Gastrocnemius medialis (tissue), 4 donors: ENCODE measurements at regions not wholly inside any gene's neighbourhood (a gene's known extent, or its start where the extent isn't known, plus 50 kb on each side); places are given as distances from the start of the nearest gene placed in this dataset.
"Not testable (repeated sequence)": the region's sequence is repeated elsewhere in the genome, so short reads cannot be mapped to it uniquely, and the experiment has no call there.

Experiments used
- ATAC-seq, 2 donors: fragments of 150-250 bp; one replicate each; pipeline ENCODE4 v1.9.1; 2016
- DNase-seq, 2 donors: peaks; one replicate each; pipeline ENCODE4 v3.0.0-alpha.2; 2019
- H3K27ac ChIP-seq, 4 donors: fragments of 200-600 bp; sonication (generic); 1 replicate in 1 of 4; 2 replicates in 3 of 4; pipeline ENCODE4 v1.5.1; 2016 to 2018; ENCODE audit warnings: mild to moderate bottlenecking in 2 of 4, moderate library complexity in 1 of 4
- H3K27me3 ChIP-seq, 3 donors: fragments of 200-600 bp; sonication (generic) in 2 of 3; 1 replicate in 1 of 3; 2 replicates in 2 of 3; pipeline versions ENCODE4 v1.5.1 to v1.6.0; 2016 to 2019; ENCODE audit warnings: mild to moderate bottlenecking in 1 of 3, moderate library complexity in 1 of 3
- H3K36me3 ChIP-seq, 2 donors: fragments of 200-600 bp; sonication (generic) in 1 of 2; one replicate each; pipeline ENCODE4 v1.5.1; 2017 to 2018
- H3K4me1 ChIP-seq, 2 donors: fragments of 200-600 bp; sonication (generic) in 1 of 2; one replicate each; pipeline ENCODE4 v1.5.1; 2016 to 2017; ENCODE audit warnings: mild to moderate bottlenecking in 2 of 2
- H3K4me3 ChIP-seq, 4 donors: fragments of 200-600 bp; sonication (generic) in 3 of 4; 1 replicate in 1 of 4; 2 replicates in 3 of 4; pipeline ENCODE4 v1.5.1; 2016 to 2019; ENCODE audit warnings: mild to moderate bottlenecking in 2 of 4
- H3K9me3 ChIP-seq, 3 donors: fragments of 200-600 bp; sonication (generic) in 2 of 3; 1 replicate in 1 of 3; 2 replicates in 2 of 3; pipeline ENCODE4 v1.5.1; 2016 to 2019
- POLR2A ChIP-seq, 2 donors: fragments of 450-650 bp; IDR thresholded peaks; one replicate each; pipeline ENCODE4 v1.6.1; 2017; ENCODE audit warnings: antibody characterized with exemption in 2 of 2, mild to moderate bottlenecking in 2 of 2, moderate library complexity in 2 of 2
- in situ Hi-C, 4 donors: fragments of 200-750 bp; cut with MboI; loops; one replicate each; pipeline versions ENCODE4 v1.15.0 to v1.8.0; 2017; ENCODE audit warnings: low sequenced_read_pairs in 4 of 4
- intact Hi-C: fragments of 100-400 bp; cut with DNase I; formaldehyde crosslinking; loops from one replicate; pipeline ENCODE4 v1.15.1; 2023; ENCODE audit warnings: low total_unique reads
- TF ChIP-seq, protein P1 (sequence below), 5 experiments: fragments of 450-650 bp in 3 of 5; fragments of 200-600 bp in 2 of 5; sonication (generic) in 2 of 5; IDR thresholded peaks in 4 of 5; conservative IDR thresholded peaks in 1 of 5; 1 replicate in 4 of 5; 2 replicates in 1 of 5; pipeline ENCODE4 v1.5.1; 2016 to 2019; ENCODE audit warnings: antibody characterized with exemption in 5 of 5, mild to moderate bottlenecking in 3 of 5, moderate library complexity in 3 of 5

DNA sequence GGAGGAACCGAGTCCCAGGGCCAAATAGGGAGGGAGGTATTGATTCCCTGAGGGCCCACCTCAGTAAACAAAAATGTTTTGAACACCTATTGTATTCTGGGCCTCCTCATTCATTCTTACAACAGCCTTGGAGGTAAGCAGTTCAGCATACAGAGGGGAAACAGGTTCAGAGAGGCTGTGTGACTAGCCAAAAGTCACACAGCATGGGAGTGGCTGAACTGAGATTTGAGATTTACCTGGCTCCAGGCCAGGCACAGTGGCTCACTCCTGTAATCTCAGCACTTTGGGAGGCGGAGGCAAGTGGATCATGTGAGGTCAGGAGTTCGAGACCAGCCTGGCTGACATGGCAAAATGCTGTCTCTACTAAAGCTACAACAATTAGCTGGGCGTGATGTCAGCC, 107.2 kb downstream of the TMEM130 start:
- H3K27me3 ChIP-seq, result peaks cover 0 to 4% (median 3%) of the 10 kb centered on the region in 3 donors
- no peaks in the 10 kb centered on the region for H3K9me3 ChIP-seq
- H3K4me1 ChIP-seq, result no peaks in the 10 kb centered on the region
- in situ Hi-C loops (no loop called here), intact Hi-C loops (no loop called here)
- DNase-seq, result no peak
- TF ChIP-seq, protein P1, sequence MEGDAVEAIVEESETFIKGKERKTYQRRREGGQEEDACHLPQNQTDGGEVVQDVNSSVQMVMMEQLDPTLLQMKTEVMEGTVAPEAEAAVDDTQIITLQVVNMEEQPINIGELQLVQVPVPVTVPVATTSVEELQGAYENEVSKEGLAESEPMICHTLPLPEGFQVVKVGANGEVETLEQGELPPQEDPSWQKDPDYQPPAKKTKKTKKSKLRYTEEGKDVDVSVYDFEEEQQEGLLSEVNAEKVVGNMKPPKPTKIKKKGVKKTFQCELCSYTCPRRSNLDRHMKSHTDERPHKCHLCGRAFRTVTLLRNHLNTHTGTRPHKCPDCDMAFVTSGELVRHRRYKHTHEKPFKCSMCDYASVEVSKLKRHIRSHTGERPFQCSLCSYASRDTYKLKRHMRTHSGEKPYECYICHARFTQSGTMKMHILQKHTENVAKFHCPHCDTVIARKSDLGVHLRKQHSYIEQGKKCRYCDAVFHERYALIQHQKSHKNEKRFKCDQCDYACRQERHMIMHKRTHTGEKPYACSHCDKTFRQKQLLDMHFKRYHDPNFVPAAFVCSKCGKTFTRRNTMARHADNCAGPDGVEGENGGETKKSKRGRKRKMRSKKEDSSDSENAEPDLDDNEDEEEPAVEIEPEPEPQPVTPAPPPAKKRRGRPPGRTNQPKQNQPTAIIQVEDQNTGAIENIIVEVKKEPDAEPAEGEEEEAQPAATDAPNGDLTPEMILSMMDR (IDR thresholded peaks at IDR 0.05 in 4 of 5, conservative IDR thresholded peaks at IDR 0.05 in 1 of 5), result no peak
- no peak for TF ChIP-seq POLR2A (IDR thresholded peaks at IDR 0.05)
- no peaks in the 10 kb centered on the region for H3K36me3 ChIP-seq
- H3K27ac ChIP-seq, result no peak overlapping the region
- H3K4me3 ChIP-seq, result no peak overlapping the region
- ATAC-seq, result no peak

DNA sequence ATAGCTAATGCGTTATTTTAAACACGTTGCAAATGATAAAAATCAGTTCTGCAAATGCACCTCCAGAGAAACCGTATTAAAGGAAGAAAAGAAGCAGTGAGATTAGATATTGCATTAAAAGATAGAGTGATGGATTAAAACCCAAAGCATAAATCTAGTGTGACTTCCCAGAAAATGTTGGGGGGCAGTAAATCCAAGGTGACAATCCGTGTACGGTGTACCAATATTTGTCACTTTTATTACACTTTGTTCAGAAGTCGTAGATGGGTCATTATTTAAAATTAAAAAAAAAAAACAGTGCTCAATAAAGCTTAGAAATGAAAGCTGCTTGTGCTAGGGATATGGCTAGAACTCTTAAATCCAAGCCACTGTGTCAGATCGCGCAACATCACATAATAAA, 106.4 kb downstream of the TMEM130 start:
- intact Hi-C loops (no loop called here), in situ Hi-C loops (no loop called here)
- no peaks in the 10 kb centered on the region for H3K4me1 ChIP-seq
- H3K9me3 ChIP-seq, result no peaks in the 10 kb centered on the region
- TF ChIP-seq, protein P1 (IDR thresholded peaks at IDR 0.05 in 4 of 5, conservative IDR thresholded peaks at IDR 0.05 in 1 of 5), result no peak
- no peak for TF ChIP-seq POLR2A (IDR thresholded peaks at IDR 0.05)
- peaks cover 0 to 4% (median 3%) of the 10 kb centered on the region in 3 donors for H3K27me3 ChIP-seq
- no peak for ATAC-seq
- DNase-seq, result no peak
- H3K4me3 ChIP-seq, result no peak overlapping the region
- H3K36me3 ChIP-seq, result no peaks in the 10 kb centered on the region
- H3K27ac ChIP-seq, result no peak overlapping the region

DNA sequence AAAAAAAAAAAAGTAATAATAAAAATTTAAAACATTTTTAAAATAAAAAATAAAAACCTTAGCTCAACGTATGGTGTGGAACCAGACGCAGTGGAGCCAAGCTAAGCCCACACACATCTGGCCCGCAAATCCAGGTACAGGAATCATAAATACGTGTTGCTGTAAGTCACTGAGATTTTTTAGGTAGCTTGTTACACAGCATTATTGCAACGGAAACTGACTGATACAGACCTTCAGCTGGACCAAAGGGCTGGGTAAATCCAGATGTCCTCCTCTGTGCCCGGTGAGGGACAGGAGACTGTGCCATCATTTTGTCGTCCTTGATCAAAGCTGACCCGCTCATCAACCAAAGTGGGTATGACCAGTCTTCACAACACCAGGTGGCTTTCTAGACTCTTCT, 104.9 kb downstream of the TMEM130 start:
- in situ Hi-C loops, result no loop called here
- H3K27ac ChIP-seq, result no peak overlapping the region
- intact Hi-C loops, result no loop called here
- no peak overlapping the region for H3K4me3 ChIP-seq
- ATAC-seq (no peak), DNase-seq (no peak)
- H3K27me3 ChIP-seq, result peaks cover 0 to 4% (median 3%) of the 10 kb centered on the region in 3 donors
- no peaks in the 10 kb centered on the region for H3K9me3 ChIP-seq
- H3K4me1 ChIP-seq, result no peaks in the 10 kb centered on the region
- H3K36me3 ChIP-seq, result no peaks in the 10 kb centered on the region
- no peak for TF ChIP-seq POLR2A (IDR thresholded peaks at IDR 0.05)
- TF ChIP-seq, protein P1 (IDR thresholded peaks at IDR 0.05 in 4 of 5, conservative IDR thresholded peaks at IDR 0.05 in 1 of 5), result no peak

- H3K9me3 ChIP-seq, intact Hi-C loops, DNase-seq, H3K27me3 ChIP-seq, H3K4me3 ChIP-seq, ATAC-seq, H3K36me3 ChIP-seq, H3K4me1 ChIP-seq, in situ Hi-C loops, H3K27ac ChIP-seq: not testable (repeated sequence)
These were observed 99.7 kb downstream of the TMEM130 start for GRCh38 chr7:98770085-98770484.

DNA sequence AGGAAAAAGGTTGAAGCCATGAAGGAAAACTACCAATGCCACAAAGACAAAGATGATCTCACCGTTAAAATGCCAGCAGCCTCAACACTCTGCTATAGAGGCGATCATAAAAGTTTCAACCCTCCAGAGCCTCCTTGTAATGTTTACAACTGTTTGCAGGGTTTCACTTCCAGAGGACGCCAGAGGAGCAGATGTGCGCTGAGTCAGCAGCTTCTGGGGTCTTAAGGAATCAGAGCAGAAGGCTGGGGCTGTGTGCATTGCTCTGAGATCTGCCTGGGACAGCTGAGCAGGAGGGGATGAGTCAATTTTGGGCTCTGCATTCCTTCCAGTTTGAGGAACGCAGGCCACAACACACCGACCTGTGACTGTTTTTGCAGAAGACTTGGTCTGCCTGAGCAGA, 98.3 kb downstream of the TMEM130 start:
- no peaks in the 10 kb centered on the region for H3K4me1 ChIP-seq
- H3K27ac ChIP-seq, result no peak overlapping the region
- H3K36me3 ChIP-seq, result no peaks in the 10 kb centered on the region
- TF ChIP-seq POLR2A (IDR thresholded peaks at IDR 0.05), result no peak
- TF ChIP-seq, protein P1 (IDR thresholded peaks at IDR 0.05 in 4 of 5, conservative IDR thresholded peaks at IDR 0.05 in 1 of 5), result no peak
- no peaks in the 10 kb centered on the region for H3K9me3 ChIP-seq
- DNase-seq, result peak in 1 of 2 donors; percentile 27
- no peak overlapping the region for H3K4me3 ChIP-seq
- intact Hi-C loops (no loop called here), in situ Hi-C loops (no loop called here)
- no peak for ATAC-seq
- no peaks in the 10 kb centered on the region for H3K27me3 ChIP-seq
